Panc1 (cell line): ENCODE measurements at regions not wholly inside any gene's neighbourhood (a gene's known extent, or its start where the extent isn't known, plus 50 kb on each side); places are given as distances from the start of the nearest gene placed in this dataset.

Experiments used
- ATAC-seq: fragments of 200-7000 bp; cut with Tn5 transposase; 2 replicates; pipeline ENCODE4 v1.9.1; 2020; ENCODE audit warnings: mild to moderate bottlenecking, moderate library complexity
- BruUV-seq: library from RNA; stranded (reverse); fragments of 400-500 nt; replicated peaks from 2 replicates; lab custom pipeline; 2021; lab: Mats Ljungman, UMichigan
- CTCF ChIA-PET: fragments of 300-600 bp; sonication (Branson Sonifier 250); formaldehyde crosslinking; loops from one replicate; lab custom pipeline; 2022; ENCODE audit warnings: antibody characterized with exemption; lab: Charles Lee
- POLR2A ChIA-PET: fragments of 300-600 bp; sonication (Branson Sonifier 250); formaldehyde crosslinking; loops from one replicate; lab custom pipeline; 2022; ENCODE audit warnings: antibody characterized with exemption; lab: Charles Lee
- DNase-seq: peaks from one replicate; pipeline ENCODE4 v3.0.0-alpha.2; 2010; ENCODE audit warnings: low read depth, low spot score
- H3K27ac ChIP-seq: 2 replicates; pipeline ENCODE4 v1.5.1; 2011; ENCODE audit warnings: mild to moderate bottlenecking, low read length, inconsistent platforms
- H3K27me3 ChIP-seq: fragments of 200-500 bp; sonication (Bioruptor generic); 2 replicates; pipeline ENCODE4 v1.6.0; 2014; ENCODE audit warnings: low read length, inconsistent platforms; ENCODE audit not compliant: control insufficient read depth, insufficient read depth
- H3K36me3 ChIP-seq: fragments of 200-500 bp; sonication (Bioruptor generic); 2 replicates; pipeline ENCODE4 v1.5.1; 2014; ENCODE audit warnings: inconsistent platforms, mild to moderate bottlenecking, low read length, moderate library complexity; ENCODE audit not compliant: control insufficient read depth, insufficient read depth
- H3K4me1 ChIP-seq: 2 replicates; pipeline ENCODE4 v1.5.1; 2011; ENCODE audit warnings: inconsistent platforms, mild to moderate bottlenecking, low read length, moderate library complexity; ENCODE audit not compliant: control insufficient read depth, insufficient read depth
- H3K4me3 ChIP-seq, 2 experiments: 2 replicates each; pipeline ENCODE4 v1.5.1; 2011 to 2012; ENCODE audit warnings: low read depth in 2 of 2, low read length in 2 of 2, mild to moderate bottlenecking in 2 of 2, inconsistent platforms in 1 of 2, moderate library complexity in 1 of 2
- H3K9me3 ChIP-seq: fragments of 200-500 bp; sonication (Bioruptor generic); 2 replicates; pipeline ENCODE4 v1.5.1; 2014; ENCODE audit warnings: low read depth, mild to moderate bottlenecking, inconsistent platforms, low read length, moderate library complexity; ENCODE audit not compliant: control insufficient read depth, insufficient read depth
- CTCF ChIP-seq: fragments of 450-650 bp; IDR thresholded peaks from 2 replicates; pipeline ENCODE4 v1.5.1; 2017; ENCODE audit warnings: mild to moderate bottlenecking
- POLR2AphosphoS5 ChIP-seq: IDR thresholded peaks from 2 replicates; pipeline ENCODE4 v1.6.1; 2012; ENCODE audit warnings: mild to moderate bottlenecking, low read depth, low read length, moderate library complexity
- REST ChIP-seq, 2 experiments: IDR thresholded peaks; 2 replicates each; pipeline ENCODE4 v1.6.1; 2011 to 2012; ENCODE audit warnings: low read depth in 2 of 2, control low read depth in 1 of 2, low read length in 1 of 2, mild to moderate bottlenecking in 1 of 2, moderate library complexity in 1 of 2; ENCODE audit not compliant: insufficient read depth in 1 of 2
- SIN3A ChIP-seq: IDR thresholded peaks from 2 replicates; pipeline ENCODE4 v1.6.1; 2012; ENCODE audit warnings: low read depth, mild to moderate bottlenecking, low read length, moderate library complexity, borderline replicate concordance; ENCODE audit not compliant: insufficient read depth
- TCF7L2 ChIP-seq: IDR thresholded peaks from 2 replicates; pipeline ENCODE4 v1.6.1; 2011; ENCODE audit warnings: mild to moderate bottlenecking, low read depth, low read length, inconsistent platforms
- in situ Hi-C: cut with HindIII; loops from 2 replicates; pipeline ENCODE4 v1.10.0; 2016; ENCODE audit warnings: low sequenced_read_pairs, low pct_unique_long_range_greater_than_20kb
- intact Hi-C: fragments of 100-400 bp; cut with micrococcal nuclease; formaldehyde crosslinking; loops from one replicate; pipeline ENCODE4 v1.10.0; 2022; ENCODE audit not compliant: unreplicated experiment

GRCh38 chr2:128771401-128771800 is 452.7 kb upstream of the HS6ST1 start:
- no TSS peak for BruUV-seq

GRCh38 chr2:128772671-128773070 is 454.0 kb upstream of the HS6ST1 start:
- ChIA-PET POLR2A (no interaction called here), CTCF (no interaction called here)
- H3K27ac ChIP-seq: no peak overlapping the region
- no peak for DNase-seq
- no peaks in the 10 kb centered on the region for H3K9me3 ChIP-seq
- intact Hi-C loops (no loop called here), in situ Hi-C loops (no loop called here)
- no peaks in the 10 kb centered on the region for H3K27me3 ChIP-seq
- no peak for TF ChIP-seq TCF7L2
- TF ChIP-seq REST (IDR thresholded peaks at IDR 0.05; ENCODE audit: insufficient read depth in 1 of 2, low read depth in 2 of 2, low read length in 1 of 2): no peak
- no peak for TF ChIP-seq POLR2AphosphoS5
- no peak for TF ChIP-seq SIN3A
- no peak for TF ChIP-seq CTCF
- H3K4me3 ChIP-seq: no peak overlapping the region
- no peak for ATAC-seq
- no peaks in the 10 kb centered on the region for H3K36me3 ChIP-seq
- no peaks in the 10 kb centered on the region for H3K4me1 ChIP-seq
- BruUV-seq: no TSS peak

More at GRCh38 chr2:128771401-128771800, 452.7 kb upstream of the HS6ST1 start:
- no peaks in the 10 kb centered on the region for H3K36me3 ChIP-seq
- TF ChIP-seq CTCF: no peak
- CTCF ChIA-PET: no interaction called here
- no peaks in the 10 kb centered on the region for H3K4me1 ChIP-seq
- no peak overlapping the region for H3K27ac ChIP-seq
- ATAC-seq (no peak), DNase-seq (no peak)
- intact Hi-C loops: no loop called here
- in situ Hi-C loops: no loop called here
- no peaks in the 10 kb centered on the region for H3K9me3 ChIP-seq
- no peaks in the 10 kb centered on the region for H3K27me3 ChIP-seq
- H3K4me3 ChIP-seq: no peak overlapping the region
- POLR2A ChIA-PET: no interaction called here
